ENCODE measurements at regions not wholly inside any gene's neighbourhood (a gene's known extent, or its start where the extent isn't known, plus 50 kb on each side); places are given as distances from the start of the nearest gene placed in this dataset.

DNA sequence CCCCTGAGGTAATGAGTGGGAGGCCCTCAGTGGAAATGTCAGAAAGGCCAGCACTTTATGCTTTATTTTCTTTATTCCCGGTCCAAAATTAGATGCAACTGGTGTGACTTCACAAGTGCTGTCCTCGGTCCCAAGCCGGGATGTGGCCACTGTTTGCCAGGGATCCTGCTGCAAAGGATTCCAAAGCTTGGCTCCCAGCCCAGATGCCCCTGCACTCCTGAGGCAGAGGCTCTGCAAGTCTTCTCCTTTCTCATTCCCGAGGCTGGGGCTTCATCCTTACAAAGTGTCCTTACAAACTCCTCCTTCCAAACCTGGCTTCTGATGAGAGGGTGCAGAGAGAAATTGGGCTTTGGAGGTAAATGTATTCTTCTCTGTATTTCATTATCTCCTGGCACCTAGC, 544.3 kb upstream of the DPP6 start:
- Histone ChIP-seq H3K36me3 (ENCODE audit: insufficient read depth, low read length) (no peaks in the 10 kb centered on the region), H3K79me2 (ENCODE audit: insufficient read depth, low read length) (no peaks in the 10 kb centered on the region), H2AFZ (ENCODE audit: low read depth, low read length) (no peak overlapping the region), H3K4me1 (ENCODE audit: insufficient read depth, low read length) (no peaks in the 10 kb centered on the region), H3K4me2 (ENCODE audit: low read length) (no peak overlapping the region), H3K4me3 (ENCODE audit: insufficient read depth, low read depth, low read length) (no peak overlapping the region), H4K20me1 (ENCODE audit: insufficient read depth, low read length) (no peaks in the 10 kb centered on the region), H3K9me3 (ENCODE audit: insufficient read depth, low read depth, low read length) (peaks cover 6% of the 10 kb centered on the region), H3K27me3 (ENCODE audit: insufficient read depth, low read length) (no peaks in the 10 kb centered on the region), H3K9ac (ENCODE audit: low read length) (no peak overlapping the region), H3K27ac (ENCODE audit: low read depth, low read length) (no peak overlapping the region)
- peaks cover 2% of the 10 kb centered on the region for H3K9me3 Mint-ChIP-seq (ENCODE audit: unreplicated experiment)
- TF ChIP-seq EZH2 (IDR thresholded peaks at IDR 0.05; ENCODE audit: insufficient read depth, low read length): no peak
- no peak for TF ChIP-seq CTCF (IDR thresholded peaks at IDR 0.05; ENCODE audit: insufficient read depth, low read depth, low read length)
- no peaks in the 10 kb centered on the region for H3K4me1 Mint-ChIP-seq (ENCODE audit: low read depth, unreplicated experiment)
- no peak overlapping the region for H3K4me3 Mint-ChIP-seq (ENCODE audit: unreplicated experiment)
- no peaks in the 10 kb centered on the region for H3K27me3 Mint-ChIP-seq (ENCODE audit: low read depth, unreplicated experiment)
- no peak for FAIRE-seq
- no peaks in the 10 kb centered on the region for H3K36me3 Mint-ChIP-seq (ENCODE audit: low read depth, unreplicated experiment)
- DNase-seq (ENCODE audit: low read depth): no peak
- H3K27ac Mint-ChIP-seq (ENCODE audit: unreplicated experiment): no peak overlapping the region

DNA sequence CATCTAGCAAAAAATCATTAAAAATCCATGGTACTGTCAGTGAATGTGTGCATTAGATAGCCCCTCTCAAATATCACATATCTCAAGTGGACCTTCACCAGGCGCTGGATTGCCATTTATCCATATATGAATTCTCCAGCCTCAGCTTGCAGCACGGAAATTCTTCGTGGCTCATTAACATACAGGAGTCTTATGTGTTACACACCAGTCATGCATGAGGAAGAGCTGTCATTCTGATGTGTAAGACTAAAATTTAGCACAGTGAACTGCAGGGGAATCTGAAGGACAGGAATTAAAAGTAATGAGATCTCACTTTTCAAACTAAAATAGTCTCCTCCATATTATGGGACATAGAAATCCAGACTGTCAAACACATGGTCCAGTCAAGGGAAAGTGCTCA, 542.4 kb upstream of the DPP6 start:
- no peaks in the 10 kb centered on the region for H3K4me1 Mint-ChIP-seq (ENCODE audit: low read depth, unreplicated experiment)
- no peak for TF ChIP-seq EZH2 (IDR thresholded peaks at IDR 0.05; ENCODE audit: insufficient read depth, low read length)
- TF ChIP-seq CTCF (IDR thresholded peaks at IDR 0.05; ENCODE audit: insufficient read depth, low read depth, low read length): no peak
- no peak overlapping the region for H3K27ac ChIP-seq (ENCODE audit: low read depth, low read length)
- H3K9me3 ChIP-seq (ENCODE audit: insufficient read depth, low read depth, low read length): no peaks in the 10 kb centered on the region
- H3K27me3 ChIP-seq (ENCODE audit: insufficient read depth, low read length): no peaks in the 10 kb centered on the region
- H3K36me3 ChIP-seq (ENCODE audit: insufficient read depth, low read length): no peaks in the 10 kb centered on the region
- peaks cover 2% of the 10 kb centered on the region for H3K9me3 Mint-ChIP-seq (ENCODE audit: unreplicated experiment)
- no peaks in the 10 kb centered on the region for H3K4me1 ChIP-seq (ENCODE audit: insufficient read depth, low read length)
- no peak overlapping the region for H3K27ac Mint-ChIP-seq (ENCODE audit: unreplicated experiment)
- no peaks in the 10 kb centered on the region for H3K79me2 ChIP-seq (ENCODE audit: insufficient read depth, low read length)
- no peak for DNase-seq (ENCODE audit: low read depth)
- no peak for FAIRE-seq
- no peak overlapping the region for H3K4me3 ChIP-seq (ENCODE audit: insufficient read depth, low read depth, low read length)
- H3K4me2 ChIP-seq (ENCODE audit: low read length): no peak overlapping the region
- H3K4me3 Mint-ChIP-seq (ENCODE audit: unreplicated experiment): no peak overlapping the region
- H4K20me1 ChIP-seq (ENCODE audit: insufficient read depth, low read length): no peaks in the 10 kb centered on the region
- no peak overlapping the region for H2AFZ ChIP-seq (ENCODE audit: low read depth, low read length)
- H3K36me3 Mint-ChIP-seq (ENCODE audit: low read depth, unreplicated experiment): no peaks in the 10 kb centered on the region
- no peaks in the 10 kb centered on the region for H3K27me3 Mint-ChIP-seq (ENCODE audit: low read depth, unreplicated experiment)
- no peak overlapping the region for H3K9ac ChIP-seq (ENCODE audit: low read length)

DNA sequence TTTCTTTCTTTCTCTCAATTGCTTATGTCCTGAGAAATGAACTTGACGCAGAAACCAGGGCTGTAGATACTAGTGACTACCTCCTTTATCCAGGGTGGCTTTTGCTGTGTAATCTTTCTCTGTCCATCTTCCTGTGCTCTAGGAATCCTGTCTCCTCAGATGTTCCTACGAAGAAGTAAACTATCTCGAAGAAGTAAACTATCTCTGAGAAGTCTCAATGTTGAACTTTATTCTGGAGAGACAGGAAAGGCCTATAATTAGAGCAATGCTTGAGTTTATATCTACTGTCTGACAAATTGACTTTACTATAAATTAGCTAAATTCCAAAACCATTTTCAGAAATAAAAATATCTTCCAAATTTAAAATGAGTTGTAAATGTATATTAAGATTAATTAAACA, 541.5 kb upstream of the DPP6 start:
- no peaks in the 10 kb centered on the region for H3K27me3 ChIP-seq (ENCODE audit: insufficient read depth, low read length)
- H3K4me1 ChIP-seq (ENCODE audit: insufficient read depth, low read length): no peaks in the 10 kb centered on the region
- H3K79me2 ChIP-seq (ENCODE audit: insufficient read depth, low read length): no peaks in the 10 kb centered on the region
- Mint-ChIP-seq H3K36me3 (ENCODE audit: low read depth, unreplicated experiment) (no peaks in the 10 kb centered on the region), H3K4me1 (ENCODE audit: low read depth, unreplicated experiment) (no peaks in the 10 kb centered on the region), H3K27me3 (ENCODE audit: low read depth, unreplicated experiment) (no peaks in the 10 kb centered on the region), H3K27ac (ENCODE audit: unreplicated experiment) (no peak overlapping the region), H3K9me3 (ENCODE audit: unreplicated experiment) (peaks cover 4% of the 10 kb centered on the region), H3K4me3 (ENCODE audit: unreplicated experiment) (no peak overlapping the region)
- H4K20me1 ChIP-seq (ENCODE audit: insufficient read depth, low read length): no peaks in the 10 kb centered on the region
- TF ChIP-seq CTCF (IDR thresholded peaks at IDR 0.05; ENCODE audit: insufficient read depth, low read depth, low read length) (no peak), EZH2 (IDR thresholded peaks at IDR 0.05; ENCODE audit: insufficient read depth, low read length) (no peak)
- H3K4me2 ChIP-seq (ENCODE audit: low read length): no peak overlapping the region
- no peak for FAIRE-seq
- no peaks in the 10 kb centered on the region for H3K36me3 ChIP-seq (ENCODE audit: insufficient read depth, low read length)
- no peaks in the 10 kb centered on the region for H3K9me3 ChIP-seq (ENCODE audit: insufficient read depth, low read depth, low read length)
- H3K4me3 ChIP-seq (ENCODE audit: insufficient read depth, low read depth, low read length): no peak overlapping the region
- no peak overlapping the region for H2AFZ ChIP-seq (ENCODE audit: low read depth, low read length)
- no peak overlapping the region for H3K27ac ChIP-seq (ENCODE audit: low read depth, low read length)
- no peak for DNase-seq (ENCODE audit: low read depth)
- H3K9ac ChIP-seq (ENCODE audit: low read length): no peak overlapping the region
